ENCODE measurements at regions not wholly inside any gene's neighbourhood (a gene's known extent, or its start where the extent isn't known, plus 50 kb on each side); places are given as distances from the start of the nearest gene placed in this dataset.
"Not testable (repeated sequence)": the region's sequence is repeated elsewhere in the genome, so short reads cannot be mapped to it uniquely, and the experiment has no call there.

- not testable (repeated sequence) for DNase-seq
Measured at GRCh38 chr21:7837315-7837714, 2684.1 kb upstream of the TPTE start.

DNA sequence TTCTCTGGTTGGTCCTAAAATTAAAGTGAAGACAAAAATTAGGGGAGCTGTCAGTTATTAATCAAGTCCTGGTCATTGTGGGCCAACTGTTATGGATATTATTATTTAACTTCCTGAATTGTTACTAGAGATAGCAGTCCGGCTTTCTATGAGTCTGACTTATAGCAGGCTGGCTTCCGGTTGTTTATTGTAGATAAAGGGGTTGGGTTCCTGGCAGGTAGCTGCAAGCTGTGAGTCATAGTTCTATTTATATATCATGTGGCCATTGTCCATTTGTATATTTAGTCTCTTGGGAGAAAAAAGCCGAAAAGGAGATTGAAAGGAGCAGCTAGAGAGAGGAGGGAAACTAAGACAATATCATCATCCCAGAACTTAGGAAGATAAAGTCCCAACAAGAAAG lies 2668.0 kb upstream of the TPTE start:
- DNase-seq = not testable (repeated sequence)

- DNase-seq = not testable (repeated sequence)
Measured at GRCh38 chr21:7853836-7854235, 2667.5 kb upstream of the TPTE start.

Data from CD4-positive, alpha-beta T cell treated with Interleukin-4 for 1 hour (primary cell).